GM19351 (cell line): ENCODE measurements at regions not wholly inside any gene's neighbourhood (a gene's known extent, or its start where the extent isn't known, plus 50 kb on each side); places are given as distances from the start of the nearest gene placed in this dataset.

Experiments
- ATAC-seq: cut with Tn5 transposase; IDR thresholded peaks from one replicate; pipeline ENCODE4 v1.9.1; 2021; ENCODE audit warnings: mild to moderate bottlenecking, moderate library complexity; ENCODE audit not compliant: unreplicated experiment

- ATAC-seq: no peak
These were observed 238.4 kb upstream of the CTSO start for GRCh38 chr4:156192033-156192432.

GRCh38 chr4:156191044-156191781 lies 237.5 kb upstream of the CTSO start:
- no peak for ATAC-seq

GRCh38 chr4:156190615-156191014 lies 236.9 kb upstream of the CTSO start:
- no peak for ATAC-seq

DNA sequence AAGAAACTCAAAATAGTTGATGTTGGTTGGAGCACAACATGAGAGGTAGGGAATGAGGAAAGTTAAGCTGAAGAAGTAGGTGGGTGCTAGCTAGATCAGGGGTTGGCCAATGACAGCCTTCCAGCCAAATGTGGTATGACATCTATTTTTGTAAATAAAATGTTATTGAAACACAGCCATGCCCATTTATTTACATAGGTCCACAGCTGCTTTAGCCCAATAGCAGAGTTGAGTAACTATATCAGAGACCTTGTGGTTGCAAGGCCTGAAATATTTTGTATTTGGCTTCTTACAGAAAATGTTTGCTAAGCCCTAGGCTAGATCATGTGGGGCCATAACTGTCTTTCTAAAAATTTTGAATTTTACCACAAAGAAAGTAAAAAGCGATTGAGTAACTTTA lies 234.9 kb upstream of the CTSO start:
- ATAC-seq: no peak

- no peak for ATAC-seq
These were observed 232.4 kb upstream of the CTSO start for GRCh38 chr4:156186111-156186510.

- ATAC-seq: peak; percentile 40
These were observed 231.9 kb upstream of the CTSO start for GRCh38 chr4:156185514-156186055.

DNA sequence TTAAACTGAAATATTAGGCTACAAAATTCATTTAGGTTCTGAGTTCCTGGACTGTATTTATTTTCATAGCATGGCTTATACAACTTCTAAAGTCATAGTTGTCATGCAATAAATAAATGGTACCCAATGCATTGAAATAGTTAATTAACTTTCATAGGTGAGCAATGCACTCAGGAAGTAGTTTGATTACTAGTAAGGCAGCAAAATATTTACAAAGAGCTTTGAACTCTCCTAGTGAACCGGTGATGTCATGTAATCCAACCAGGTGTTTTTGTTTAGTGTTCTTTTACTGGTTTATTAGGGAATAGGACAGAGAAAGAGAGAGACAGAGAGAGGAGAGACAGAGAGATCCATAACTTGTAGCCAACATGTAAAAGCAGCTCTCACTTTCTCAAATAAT lies 228.6 kb upstream of the CTSO start:
- no peak for ATAC-seq

DNA sequence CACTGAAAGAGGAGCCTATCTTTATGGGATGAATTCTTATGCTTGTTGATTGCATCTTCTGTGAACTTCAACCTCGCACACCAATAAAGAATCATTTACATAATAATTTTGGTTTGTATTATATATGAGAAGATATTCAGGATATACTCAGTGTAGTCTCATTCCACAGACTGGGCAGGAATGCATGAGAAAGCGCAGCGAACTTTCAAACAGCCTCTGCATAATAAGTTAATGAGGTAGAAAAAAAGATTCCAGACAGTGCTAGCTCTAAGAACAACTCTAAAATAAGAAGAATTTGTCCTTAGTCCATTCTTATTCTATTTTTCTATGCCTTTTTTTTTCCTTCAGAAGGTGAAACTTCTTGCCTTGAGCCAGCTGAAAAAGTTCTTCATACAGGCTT lies 224.3 kb upstream of the CTSO start:
- ATAC-seq: no peak

- ATAC-seq: no peak
These were observed 223.2 kb upstream of the CTSO start for GRCh38 chr4:156176896-156177295.

GRCh38 chr4:156173937-156174336 lies 220.3 kb upstream of the CTSO start:
- ATAC-seq: no peak

DNA sequence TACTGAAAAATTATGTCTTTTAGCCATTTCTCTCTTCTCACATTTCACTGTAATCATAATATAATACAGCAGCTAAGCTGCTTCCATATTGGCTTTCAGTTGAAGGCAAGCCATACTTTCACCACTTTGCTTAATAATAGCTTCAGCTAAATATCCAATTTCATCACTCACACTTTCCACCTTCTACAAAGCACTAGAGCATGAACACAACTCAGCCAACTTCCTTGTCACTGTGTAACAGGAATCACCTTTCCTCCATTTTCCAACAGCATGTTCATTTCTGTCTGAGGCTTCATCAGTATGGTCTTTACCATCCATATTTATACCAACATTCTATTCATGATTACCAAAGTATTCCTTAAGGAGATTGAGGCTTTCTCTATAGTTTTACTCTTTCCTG lies 219.8 kb upstream of the CTSO start:
- no peak for ATAC-seq

- no peak for ATAC-seq
These were observed 216.2 kb upstream of the CTSO start for GRCh38 chr4:156169861-156170260.

DNA sequence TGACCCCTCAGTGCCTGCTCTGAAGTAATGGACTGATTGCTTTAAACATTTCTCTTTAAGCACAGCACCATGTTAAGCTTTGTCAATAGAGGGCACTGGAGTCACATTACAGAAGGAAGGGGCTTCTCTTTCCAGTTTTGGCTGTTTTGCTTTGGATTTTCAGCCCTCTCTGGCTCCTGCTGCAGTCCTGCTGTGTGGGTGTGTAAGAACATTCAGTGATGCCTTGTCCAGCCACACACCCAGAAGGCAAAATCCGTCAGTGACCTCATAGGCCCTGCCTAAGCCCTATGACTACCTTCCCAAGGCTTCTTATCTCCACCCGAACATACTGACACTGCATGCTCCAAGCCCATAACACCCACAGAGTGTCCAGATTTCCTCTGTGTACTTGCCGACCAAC lies 215.3 kb upstream of the CTSO start:
- peak; percentile 76 for ATAC-seq

DNA sequence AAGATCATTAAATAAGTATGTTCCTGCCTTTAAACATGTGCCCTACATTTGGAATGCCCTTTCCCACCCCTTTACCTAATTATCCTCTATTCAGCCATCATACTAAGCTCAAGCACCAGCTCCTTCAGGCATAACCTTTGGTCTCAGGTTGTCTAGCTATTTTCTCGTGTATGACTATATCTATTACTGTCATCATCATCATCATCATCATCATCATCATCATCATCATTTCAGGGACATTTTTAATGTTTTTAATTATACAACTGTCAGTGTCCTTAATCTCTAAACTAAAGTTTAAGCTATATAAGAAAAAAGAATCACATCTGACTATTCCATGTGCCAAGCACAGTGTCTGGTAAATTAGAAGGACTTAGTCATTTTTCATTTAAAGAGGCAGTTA lies 214.6 kb upstream of the CTSO start:
- no peak for ATAC-seq

- ATAC-seq: peak; percentile 96
These were observed 205.1 kb upstream of the CTSO start for GRCh38 chr4:156158747-156159146.

- ATAC-seq: no peak
These were observed 201.3 kb upstream of the CTSO start for GRCh38 chr4:156154978-156155377.

DNA sequence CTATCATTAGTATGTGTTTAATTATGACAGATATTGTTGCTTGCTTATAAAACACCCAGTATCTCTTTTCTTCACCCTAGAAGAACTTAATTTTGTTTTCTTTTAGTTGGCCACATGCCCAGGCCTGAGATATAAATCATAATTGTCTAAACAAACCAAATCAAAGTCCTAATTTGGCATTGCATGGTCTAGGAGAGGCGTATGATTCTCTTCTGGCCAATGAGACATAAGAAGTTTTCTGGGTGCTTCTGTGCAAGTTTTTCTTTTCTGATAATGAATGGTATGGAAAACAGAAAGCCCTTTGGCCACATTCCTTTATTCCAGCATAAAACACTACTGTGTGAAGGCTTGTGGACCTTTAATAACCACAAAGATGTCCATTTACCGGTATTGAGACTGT lies 192.9 kb upstream of the CTSO start:
- ATAC-seq: no peak

- ATAC-seq: no peak
These were observed 191.3 kb upstream of the CTSO start for GRCh38 chr4:156144961-156145360.

DNA sequence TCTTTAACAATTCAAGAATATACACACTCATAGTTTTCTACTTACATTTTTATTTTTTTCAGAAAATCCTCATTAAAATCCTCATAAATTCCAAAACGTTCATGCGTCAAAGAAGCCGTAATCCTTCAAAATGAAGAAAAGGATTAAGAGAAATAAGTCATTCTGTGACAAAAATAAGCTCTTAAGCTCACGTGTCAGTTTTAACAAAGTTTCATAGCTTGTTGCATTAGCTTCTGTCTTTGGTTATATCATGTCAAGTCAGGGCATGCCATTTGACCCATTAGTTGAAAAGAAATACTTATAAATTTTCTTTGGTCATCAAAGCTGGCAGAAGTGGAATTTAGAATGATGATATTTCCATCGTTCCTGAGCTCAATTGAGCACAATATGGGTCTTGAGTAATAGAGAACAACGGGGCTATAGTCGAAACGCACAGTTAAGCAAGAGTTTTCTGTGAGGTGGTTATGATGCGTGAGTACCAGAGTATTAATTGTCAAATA lies 185.2 kb upstream of the CTSO start:
- no peak for ATAC-seq

- no peak for ATAC-seq
These were observed 184.2 kb upstream of the CTSO start for GRCh38 chr4:156137679-156138473.

DNA sequence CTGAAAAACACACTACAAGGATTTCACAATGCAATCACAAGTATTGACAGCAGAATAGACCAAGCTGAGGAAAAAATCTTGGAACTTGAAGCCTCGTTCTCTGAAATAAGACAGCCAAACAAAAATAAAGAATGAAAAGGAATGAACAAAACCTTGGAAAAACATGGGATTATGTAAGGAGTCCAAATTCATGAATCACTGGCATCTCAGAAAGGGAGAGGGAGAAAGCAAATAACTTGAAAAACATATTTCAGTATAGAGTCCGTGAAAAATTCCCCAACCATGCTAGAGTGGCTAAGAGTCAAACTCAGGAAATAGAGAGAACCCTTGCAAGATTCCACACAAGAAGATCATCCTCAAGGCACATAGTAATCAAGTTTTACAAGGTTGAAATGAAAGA lies 178.5 kb upstream of the CTSO start:
- no peak for ATAC-seq

- no peak for ATAC-seq
These were observed 174.9 kb upstream of the CTSO start for GRCh38 chr4:156128616-156129015.
